Astrocyte (in vitro differentiated cells and primary cell): ENCODE measurements at regions not wholly inside any gene's neighbourhood (a gene's known extent, or its start where the extent isn't known, plus 50 kb on each side); places are given as distances from the start of the nearest gene placed in this dataset.

Source experiments
- EZH2 ChIP-seq: IDR thresholded peaks from 2 replicates; pipeline ENCODE4 v1.6.1; 2012; ENCODE audit warnings: mild to moderate bottlenecking, low read length, inconsistent platforms; ENCODE audit not compliant: insufficient read depth
- TF ChIP-seq, protein P1 (sequence below): IDR thresholded peaks from 2 replicates; pipeline ENCODE4 v1.5.1; 2011; ENCODE audit warnings: low read depth, mild to moderate bottlenecking, inconsistent platforms, low read length, moderate library complexity; ENCODE audit not compliant: insufficient read depth

DNA sequence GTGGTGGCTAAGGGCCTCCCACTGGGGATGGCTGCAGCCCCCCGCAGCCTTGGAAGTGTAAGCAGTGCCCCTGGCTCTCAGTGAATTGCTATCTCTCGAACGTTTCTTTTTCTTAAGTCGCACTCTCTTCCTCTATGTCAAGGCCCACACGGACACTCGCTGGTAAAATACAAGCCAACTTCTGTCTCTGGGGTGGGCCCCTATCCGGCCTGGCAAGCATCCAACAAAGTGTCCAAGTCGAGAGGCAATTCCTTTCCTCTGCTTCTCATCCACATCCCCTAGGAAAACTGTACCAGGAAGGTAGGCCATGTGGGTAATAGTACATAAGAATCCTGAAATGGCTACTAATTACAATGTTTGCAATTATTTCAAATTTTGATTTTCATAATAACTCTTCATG is 194.9 kb upstream of the MGMT start:
- TF ChIP-seq, protein P1, sequence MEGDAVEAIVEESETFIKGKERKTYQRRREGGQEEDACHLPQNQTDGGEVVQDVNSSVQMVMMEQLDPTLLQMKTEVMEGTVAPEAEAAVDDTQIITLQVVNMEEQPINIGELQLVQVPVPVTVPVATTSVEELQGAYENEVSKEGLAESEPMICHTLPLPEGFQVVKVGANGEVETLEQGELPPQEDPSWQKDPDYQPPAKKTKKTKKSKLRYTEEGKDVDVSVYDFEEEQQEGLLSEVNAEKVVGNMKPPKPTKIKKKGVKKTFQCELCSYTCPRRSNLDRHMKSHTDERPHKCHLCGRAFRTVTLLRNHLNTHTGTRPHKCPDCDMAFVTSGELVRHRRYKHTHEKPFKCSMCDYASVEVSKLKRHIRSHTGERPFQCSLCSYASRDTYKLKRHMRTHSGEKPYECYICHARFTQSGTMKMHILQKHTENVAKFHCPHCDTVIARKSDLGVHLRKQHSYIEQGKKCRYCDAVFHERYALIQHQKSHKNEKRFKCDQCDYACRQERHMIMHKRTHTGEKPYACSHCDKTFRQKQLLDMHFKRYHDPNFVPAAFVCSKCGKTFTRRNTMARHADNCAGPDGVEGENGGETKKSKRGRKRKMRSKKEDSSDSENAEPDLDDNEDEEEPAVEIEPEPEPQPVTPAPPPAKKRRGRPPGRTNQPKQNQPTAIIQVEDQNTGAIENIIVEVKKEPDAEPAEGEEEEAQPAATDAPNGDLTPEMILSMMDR = no peak
- no peak for TF ChIP-seq EZH2
